WTC11 (cell line): ENCODE measurements at regions not wholly inside any gene's neighbourhood (a gene's known extent, or its start where the extent isn't known, plus 50 kb on each side); places are given as distances from the start of the nearest gene placed in this dataset.

Experiments used
- ATAC-seq: fragments of 200-7000 bp; cut with Tn5 transposase; 2 replicates; pipeline ENCODE4 v1.10.0; 2021; ENCODE audit warnings: mild to moderate bottlenecking, moderate library complexity
- CTCF ChIA-PET: fragments of 300-600 bp; sonication (Branson Sonifier 250); formaldehyde crosslinking; loops from one replicate; lab custom pipeline; 2021; ENCODE audit warnings: antibody characterized with exemption; lab: Charles Lee
- POLR2A ChIA-PET: fragments of 350-600 bp; sonication (Branson Sonifier 250); formaldehyde crosslinking; loops from one replicate; lab custom pipeline; 2021; ENCODE audit warnings: antibody characterized with exemption; lab: Charles Lee
- DNase-seq: peaks from one replicate; pipeline ENCODE4 v3.0.0; 2021; ENCODE audit warnings: low spot score
- H3K27ac Mint-ChIP-seq: 2 replicates; pipeline ENCODE4 v1.8.0; 2021; ENCODE audit warnings: mixed read lengths
- H3K27me3 Mint-ChIP-seq: 2 replicates; pipeline ENCODE4 v1.8.0; 2021; ENCODE audit warnings: low read depth, mild to moderate bottlenecking, moderate library complexity, mixed read lengths
- H3K36me3 Mint-ChIP-seq: 2 replicates; pipeline ENCODE4 v1.8.0; 2021; ENCODE audit warnings: mixed read lengths
- H3K4me1 Mint-ChIP-seq: 2 replicates; pipeline ENCODE4 v1.8.0; 2022; ENCODE audit warnings: mixed read lengths
- H3K4me3 Mint-ChIP-seq: 2 replicates; pipeline ENCODE4 v1.8.0; 2021; ENCODE audit warnings: mild to moderate bottlenecking, moderate library complexity, mixed read lengths
- H3K9me3 Mint-ChIP-seq: 2 replicates; pipeline ENCODE4 v1.8.0; 2021; ENCODE audit warnings: mixed read lengths
- AR ChIP-seq: fragments of 250-450 bp; sonication (Bioruptor Pico); IDR thresholded peaks from 2 replicates; pipeline ENCODE4 v1.9.0; 2021; ENCODE audit warnings: mild to moderate bottlenecking
- ATF1 ChIP-seq: sonication (generic); formaldehyde crosslinking; IDR thresholded peaks from 2 replicates; pipeline ENCODE4 v1.8.1; 2023; ENCODE audit warnings: mild to moderate bottlenecking, moderate library complexity, missing genetic modification reagents
- EMX1 ChIP-seq: fragments of 250-450 bp; sonication (Bioruptor Pico); IDR thresholded peaks from 2 replicates; pipeline ENCODE4 v1.8.0; 2021; ENCODE audit warnings: mild to moderate bottlenecking
- ESRRA ChIP-seq: sonication (generic); formaldehyde crosslinking; IDR thresholded peaks from 2 replicates; pipeline ENCODE4 v1.8.1; 2022; ENCODE audit warnings: mild to moderate bottlenecking, missing genetic modification reagents, borderline replicate concordance
- GABPB1 ChIP-seq: sonication (generic); formaldehyde crosslinking; IDR thresholded peaks from 2 replicates; pipeline ENCODE4 v1.8.1; 2023; ENCODE audit warnings: mild to moderate bottlenecking, missing genetic modification reagents
- MLX ChIP-seq: sonication (generic); formaldehyde crosslinking; IDR thresholded peaks from 2 replicates; pipeline ENCODE4 v1.8.1; 2023; ENCODE audit warnings: mild to moderate bottlenecking, missing genetic modification reagents, moderate library complexity
- MYBL2 ChIP-seq: sonication (generic); formaldehyde crosslinking; IDR thresholded peaks from 2 replicates; pipeline ENCODE4 v1.8.1; 2023; ENCODE audit warnings: mild to moderate bottlenecking, moderate library complexity, missing genetic modification reagents
- NFATC4 ChIP-seq: fragments of 250-450 bp; sonication (Bioruptor Pico); IDR thresholded peaks from 2 replicates; pipeline ENCODE4 v1.9.0; 2021; ENCODE audit warnings: mild to moderate bottlenecking
- NFE2L1 ChIP-seq: sonication (generic); formaldehyde crosslinking; IDR thresholded peaks from 2 replicates; pipeline ENCODE4 v1.8.1; 2023; ENCODE audit warnings: missing genetic modification reagents
- NFYB ChIP-seq: sonication (generic); formaldehyde crosslinking; conservative IDR thresholded peaks from 2 replicates; pipeline ENCODE4 v1.8.0; 2022; ENCODE audit warnings: low read depth, missing genetic modification reagents
- NR3C1 ChIP-seq: sonication (generic); formaldehyde crosslinking; conservative IDR thresholded peaks from 2 replicates; pipeline ENCODE4 v1.8.1; 2023; ENCODE audit warnings: low read depth, mild to moderate bottlenecking, missing genetic modification reagents
- RELA ChIP-seq: sonication (generic); formaldehyde crosslinking; IDR thresholded peaks from 2 replicates; pipeline ENCODE4 v1.8.1; 2022; ENCODE audit warnings: missing genetic modification reagents, mild to moderate bottlenecking, borderline replicate concordance
- SMAD4 ChIP-seq: sonication (generic); formaldehyde crosslinking; IDR thresholded peaks from 2 replicates; pipeline ENCODE4 v1.8.0; 2022; ENCODE audit warnings: mild to moderate bottlenecking, missing genetic modification reagents
- USF1 ChIP-seq: sonication (generic); formaldehyde crosslinking; IDR thresholded peaks from 2 replicates; pipeline ENCODE4 v1.8.0; 2022; ENCODE audit warnings: mild to moderate bottlenecking, missing genetic modification reagents
- ZMAT4 ChIP-seq: fragments of 250-450 bp; sonication (Bioruptor Pico); IDR thresholded peaks from 2 replicates; pipeline ENCODE4 v1.9.0; 2021; ENCODE audit warnings: mild to moderate bottlenecking
- ZNF263 ChIP-seq: sonication (generic); formaldehyde crosslinking; IDR thresholded peaks from 2 replicates; pipeline ENCODE4 v1.8.1; 2022; ENCODE audit warnings: low read depth, mild to moderate bottlenecking, moderate library complexity, missing genetic modification reagents
- ZNF416 ChIP-seq: fragments of 250-450 bp; sonication (Bioruptor Pico); IDR thresholded peaks from 2 replicates; pipeline ENCODE4 v1.9.0; 2021; ENCODE audit warnings: mild to moderate bottlenecking, inconsistent platforms
- ZNF425 ChIP-seq: fragments of 250-450 bp; sonication (Bioruptor Pico); conservative IDR thresholded peaks from 2 replicates; pipeline ENCODE4 v1.9.0; 2021; ENCODE audit warnings: mild to moderate bottlenecking
- ZNF532 ChIP-seq: fragments of 250-450 bp; sonication (Bioruptor Pico); IDR thresholded peaks from 2 replicates; pipeline ENCODE4 v1.9.0; 2021; ENCODE audit warnings: mild to moderate bottlenecking, borderline replicate concordance
- ZSCAN18 ChIP-seq: fragments of 250-450 bp; sonication (Bioruptor Pico); IDR thresholded peaks from 2 replicates; pipeline ENCODE4 v2.1.2; 2022; ENCODE audit warnings: mild to moderate bottlenecking, moderate library complexity

GRCh38 chr17:69900101-69900500 is 174.9 kb upstream of the KCNJ16 start (continued):
- no peak for TF ChIP-seq USF1 (CRISPR knock-in tag)

GRCh38 chr17:69900829-69901228 is 174.2 kb upstream of the KCNJ16 start:
- no peak for ATAC-seq
- DNase-seq, result no peak
- Mint-ChIP-seq H3K27ac (no peak overlapping the region), H3K27me3 (no peaks in the 10 kb centered on the region; the same call in 1 of the 2 replicates), H3K36me3 (no peaks in the 10 kb centered on the region), H3K4me3 (no peak overlapping the region), H3K4me1 (no peaks in the 10 kb centered on the region), H3K9me3 (no peaks in the 10 kb centered on the region)
- ChIA-PET CTCF (no interaction called here), POLR2A (no interaction called here)
- no peak for TF ChIP-seq GABPB1
- TF ChIP-seq AR (CRISPR knock-in tag), result no peak
- no peak for TF ChIP-seq ATF1 (CRISPR knock-in tag)
- no peak for TF ChIP-seq ZNF416
- TF ChIP-seq ZNF425, result no peak
- no peak for TF ChIP-seq RELA (CRISPR knock-in tag)
- no peak for TF ChIP-seq ZMAT4 (CRISPR knock-in tag)
- no peak for TF ChIP-seq NFATC4
- TF ChIP-seq MYBL2, result no peak
- no peak for TF ChIP-seq SMAD4 (CRISPR knock-in tag)
- no peak for TF ChIP-seq EMX1
- no peak for TF ChIP-seq NFYB (CRISPR knock-in tag)
- TF ChIP-seq USF1 (CRISPR knock-in tag), result no peak
- no peak for TF ChIP-seq ZSCAN18 (CRISPR knock-in tag)
- TF ChIP-seq ZNF532, result no peak
- TF ChIP-seq NFE2L1 (CRISPR knock-in tag), result no peak
- TF ChIP-seq ESRRA, result no peak
- no peak for TF ChIP-seq ZNF263 (CRISPR knock-in tag)
- TF ChIP-seq NR3C1 (CRISPR knock-in tag), result no peak
- no peak for TF ChIP-seq MLX (CRISPR knock-in tag)
